K562 (cell line): ENCODE measurements at regions not wholly inside any gene's neighbourhood (a gene's known extent, or its start where the extent isn't known, plus 50 kb on each side); places are given as distances from the start of the nearest gene placed in this dataset.

Source experiments
- ATAC-seq: fragments of 200-7000 bp; cut with Tn5 transposase; 3 replicates; pipeline ENCODE4 v1.9.1; 2020; ENCODE audit warnings: moderate library complexity
- BruUV-seq: library from RNA; stranded (reverse); fragments of 400-500 nt; replicated peaks from 2 replicates; lab custom pipeline; 2021; lab: Mats Ljungman, UMichigan
- CTCF ChIA-PET: fragments of 300-600 bp; formaldehyde crosslinking; extraction: SDS; loops from one replicate; lab custom pipeline; 2021; ENCODE audit warnings: low intra/inter-chr PET ratio; lab: Yijun Ruan, JAX
- POLR2A ChIA-PET: fragments of 300-600, 350-650 bp; sonication (Branson Sonifier 250); formaldehyde crosslinking; extraction: SDS; loops from one replicate; lab custom pipeline; 2021; ENCODE audit warnings: antibody characterized with exemption, inconsistent platforms; lab: Yijun Ruan, JAX
- DNase-seq, 4 experiments: peaks; one replicate each; pipeline versions ENCODE4 v3.0.0 to v3.0.0-alpha.2; 2011 to 2018; ENCODE audit warnings: low spot score in 3 of 4, mixed read lengths in 3 of 4; ENCODE audit errors: extremely low read depth in 1 of 4
- FAIRE-seq: peaks from 2 replicates; lab custom pipeline; 2011; peaks lifted over from hg19 to GRCh38; lab: Jason Lieb, UNC
- H2AFZ ChIP-seq: 2 replicates; pipeline ENCODE4 v1.6.0; 2011; ENCODE audit warnings: low read depth, low read length, control low read depth, inconsistent platforms
- H3K27ac ChIP-seq: fragments of 200-600 bp; 3 replicates; pipeline ENCODE4 v1.8.0; 2011; ENCODE audit warnings: low read depth, mild to moderate bottlenecking, control low read depth, inconsistent platforms, low read length, moderate library complexity, mixed read lengths; ENCODE audit errors: extremely low read depth
- H3K27me3 ChIP-seq, 2 experiments: fragments of 300-600 bp in 1 of 2; 2 replicates in 1 of 2; 3 replicates in 1 of 2; pipeline versions ENCODE4 v1.6.0 to v1.8.0; 2011; ENCODE audit warnings: inconsistent platforms in 2 of 2, low read length in 2 of 2, mild to moderate bottlenecking in 1 of 2, mixed read lengths in 1 of 2, moderate library complexity in 1 of 2; ENCODE audit not compliant: control insufficient read depth in 2 of 2, insufficient read depth in 2 of 2
- H3K36me3 ChIP-seq: fragments of 300-600 bp; 3 replicates; pipeline ENCODE4 v1.8.0; 2011; ENCODE audit warnings: mild to moderate bottlenecking, low read length, inconsistent platforms; ENCODE audit not compliant: control insufficient read depth, insufficient read depth
- H3K4me1 ChIP-seq, 2 experiments: fragments of 200-600 bp in 1 of 2; replicated peaks in 1 of 2; 2 replicates in 1 of 2; 3 replicates in 1 of 2; pipeline versions ENCODE4 v1.5.1 to v1.8.0; 2011; ENCODE audit warnings: inconsistent platforms in 2 of 2, low read length in 2 of 2, mild to moderate bottlenecking in 1 of 2, mixed read lengths in 1 of 2, moderate library complexity in 1 of 2; ENCODE audit not compliant: control insufficient read depth in 2 of 2, insufficient read depth in 2 of 2
- H3K4me2 ChIP-seq: 2 replicates; pipeline ENCODE4 v1.6.1; 2011; ENCODE audit warnings: low read length, control low read depth, inconsistent platforms, mixed read lengths; ENCODE audit not compliant: insufficient read depth
- H3K4me3 ChIP-seq: fragments of 200-600 bp; sonication (generic), shearing (Covaris generic); 2 replicates; pipeline ENCODE4 v1.5.1; 2016; ENCODE audit warnings: control low read depth, inconsistent platforms
- H3K79me2 ChIP-seq: fragments of 200-600 bp; 3 replicates; pipeline ENCODE4 v1.8.0; 2011; ENCODE audit warnings: low read length, inconsistent platforms; ENCODE audit not compliant: control insufficient read depth, insufficient read depth
- H3K9ac ChIP-seq, 2 experiments: 2 replicates each; pipeline versions ENCODE4 v1.6.0 to v1.6.1; 2011; ENCODE audit warnings: low read depth in 2 of 2, low read length in 2 of 2, control low read depth in 1 of 2, inconsistent platforms in 1 of 2, mild to moderate bottlenecking in 1 of 2, mixed read lengths in 1 of 2; ENCODE audit not compliant: insufficient read depth in 1 of 2
- H3K9me1 ChIP-seq: one replicate; pipeline ENCODE4 v1.6.0; 2011; ENCODE audit warnings: inconsistent platforms, mild to moderate bottlenecking, low read length, moderate library complexity; ENCODE audit not compliant: control insufficient read depth, insufficient read depth
- H3K9me3 ChIP-seq: replicated peaks from 2 replicates; pipeline ENCODE4 v1.5.1; 2011; ENCODE audit warnings: low read depth, low read length, inconsistent platforms; ENCODE audit not compliant: control insufficient read depth, insufficient read depth
- H4K20me1 ChIP-seq: replicated peaks from 2 replicates; pipeline ENCODE4 v1.6.1; 2011; ENCODE audit warnings: low read length, inconsistent platforms, mixed read lengths; ENCODE audit not compliant: control insufficient read depth, insufficient read depth
- ELF4 ChIP-seq: fragments of 450-650 bp; formaldehyde crosslinking; IDR thresholded peaks from 2 replicates; pipeline ENCODE4 v1.4.0; 2022; ENCODE audit warnings: missing genetic modification characterization
- EZH2 ChIP-seq: IDR thresholded peaks from 2 replicates; pipeline ENCODE4 v1.6.1; 2012; ENCODE audit warnings: low read depth, mild to moderate bottlenecking, inconsistent platforms, low read length, borderline replicate concordance
- FOXP4 ChIP-seq: sonication (generic); formaldehyde crosslinking; IDR thresholded peaks from 2 replicates; pipeline ENCODE4 v1.8.0; 2022; ENCODE audit warnings: mild to moderate bottlenecking, missing genetic modification reagents, borderline replicate concordance
- KDM1A ChIP-seq, 2 experiments: fragments of 450-650 bp; IDR thresholded peaks; 2 replicates each; pipeline ENCODE4 v1.6.1; 2016; ENCODE audit warnings: mild to moderate bottlenecking in 2 of 2
- KDM2B ChIP-seq: fragments of 250-450 bp; sonication (Bioruptor Pico); IDR thresholded peaks from 2 replicates; pipeline ENCODE4 v1.8.0; 2021; ENCODE audit warnings: mild to moderate bottlenecking, moderate library complexity
- KLF1 ChIP-seq: fragments of 450-650 bp; IDR thresholded peaks from 2 replicates; pipeline ENCODE4 v1.6.1; 2016; ENCODE audit warnings: missing genetic modification characterization, missing compliant biosample characterization
- MECOM ChIP-seq: fragments of 250-450 bp; sonication (Bioruptor Pico); IDR thresholded peaks from 2 replicates; pipeline ENCODE4 v1.8.0; 2022; ENCODE audit warnings: inconsistent platforms
- PHB2 ChIP-seq: fragments of 450-650 bp; IDR thresholded peaks from 2 replicates; pipeline ENCODE4 v1.6.1; 2017; ENCODE audit warnings: low read depth
- RBM15 ChIP-seq: fragments of 200-400 bp; formaldehyde crosslinking; IDR thresholded peaks from 2 replicates; pipeline ENCODE4 v1.6.1; 2018; ENCODE audit warnings: mild to moderate bottlenecking, low read length, moderate library complexity; ENCODE audit not compliant: insufficient read depth
- ZBTB26 ChIP-seq: fragments of 450-650 bp; formaldehyde crosslinking; IDR thresholded peaks from 2 replicates; pipeline ENCODE4 v1.4.0; 2022; ENCODE audit warnings: missing genetic modification characterization
- ZNF184 ChIP-seq: sonication (generic); formaldehyde crosslinking; IDR thresholded peaks from 2 replicates; pipeline ENCODE4 v1.5.0; 2020; ENCODE audit warnings: missing genetic modification reagents
- ZNF24 ChIP-seq: fragments of 450-650 bp; IDR thresholded peaks from 2 replicates; pipeline ENCODE4 v1.6.1; 2016
- ZNF277 ChIP-seq: fragments of 250-450 bp; sonication (Bioruptor Pico); IDR thresholded peaks from 2 replicates; pipeline ENCODE4 v1.8.0; 2022; ENCODE audit warnings: inconsistent platforms, mild to moderate bottlenecking, moderate library complexity, borderline replicate concordance
- WGBS: fragments of 100-300 bp; shearing (Covaris generic); methylation state at CpG from one replicate; pipeline ENCODE4 v1.1.6; 2016; ENCODE audit warnings: low coverage, mixed read lengths; ENCODE audit not compliant: insufficient coverage; ENCODE audit errors: missing lambda C conversion rate; 5-methylcytosine and 5-hydroxymethylcytosine counted together
- in situ Hi-C: fragments of 300-500 bp; cut with MboI; formaldehyde crosslinking; loops from 4 replicates; pipeline ENCODE4 v1.15.0; 2018; ENCODE audit warnings: inconsistent platforms, mixed read lengths
- intact Hi-C: fragments of 100-400 bp; cut with micrococcal nuclease; formaldehyde crosslinking; loops from 2 replicates; pipeline ENCODE4 v1.14.2; 2022

DNA sequence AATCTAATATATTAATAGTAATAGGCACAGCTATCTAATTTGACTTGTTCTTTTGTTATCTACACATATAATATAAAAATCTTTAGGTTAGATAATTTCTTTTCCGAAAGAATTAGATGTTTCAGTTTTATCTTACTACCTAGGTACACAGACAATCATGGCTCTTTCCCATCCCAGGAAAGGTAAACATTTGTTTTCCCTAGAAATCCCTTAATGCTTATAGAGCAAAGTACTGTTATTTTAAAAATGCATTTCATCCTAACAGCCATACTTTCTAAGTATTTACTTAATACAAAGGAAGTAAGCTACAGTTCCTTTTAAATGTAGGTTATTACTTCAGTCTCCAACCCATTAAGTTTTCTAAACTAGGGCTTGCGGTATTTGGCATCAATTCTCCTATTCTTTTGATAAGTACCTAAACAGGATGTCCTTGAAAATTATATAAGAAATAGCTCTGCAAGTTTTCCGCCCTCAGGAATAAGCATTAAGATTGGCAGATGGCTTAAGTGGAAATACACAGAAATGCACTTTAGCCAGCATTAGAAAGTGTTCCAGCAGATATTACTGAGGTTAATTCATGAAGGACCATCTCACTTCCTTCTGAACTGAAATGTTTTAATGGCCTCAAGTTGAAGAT lies 616.2 kb upstream of the SPRY2 start:
- no peaks in the 10 kb centered on the region for H3K27me3 ChIP-seq
- no peaks in the 10 kb centered on the region for H3K9me3 ChIP-seq
- TF ChIP-seq KLF1 = no peak
- no peak for TF ChIP-seq PHB2
- no peak for TF ChIP-seq KDM1A (IDR thresholded peaks at IDR 0.05)
- TF ChIP-seq ZNF24 = no peak
- TF ChIP-seq ZNF277 = no peak
- no peak for TF ChIP-seq KDM2B (CRISPR knock-in tag)
- TF ChIP-seq ELF4 (CRISPR knock-in tag) = no peak
- TF ChIP-seq ZNF184 = no peak
- TF ChIP-seq EZH2 = no peak
- TF ChIP-seq ZBTB26 = no peak
- no peak for TF ChIP-seq RBM15
- TF ChIP-seq FOXP4 = no peak
- no peak for TF ChIP-seq MECOM
- TF ChIP-seq, all 486 proteins: peak for 0

More for the DNA sequence above, 616.2 kb upstream of the SPRY2 start:
- WGBS = 0% methylated on average over 3 of the region's 3 CpGs
- ChIA-PET CTCF (no interaction called here), POLR2A (no interaction called here)
- in situ Hi-C loops (no loop called here), intact Hi-C loops (no loop called here)
- BruUV-seq = no TSS peak
- Histone ChIP-seq H3K9me1 (no peaks in the 10 kb centered on the region), H3K36me3 (no peaks in the 10 kb centered on the region), H2AFZ (no peak overlapping the region), H3K79me2 (no peaks in the 10 kb centered on the region), H3K4me2 (no peak overlapping the region), H3K27ac (no peak overlapping the region), H3K9ac (no peak overlapping the region), H3K4me3 (no peak overlapping the region), H3K4me1 (no peaks in the 10 kb centered on the region), H4K20me1 (no peaks in the 10 kb centered on the region)
- ATAC-seq = no peak
- DNase-seq = no peak
- FAIRE-seq = no peak
